GM12874 (cell line): ENCODE measurements at regions not wholly inside any gene's neighbourhood (a gene's known extent, or its start where the extent isn't known, plus 50 kb on each side); places are given as distances from the start of the nearest gene placed in this dataset.

Experiments
- CTCF ChIP-seq: IDR thresholded peaks from 2 replicates; pipeline ENCODE4 v1.5.1; 2011; ENCODE audit warnings: low read depth, mild to moderate bottlenecking, control low read depth, low read length, moderate library complexity; ENCODE audit not compliant: insufficient read depth

DNA sequence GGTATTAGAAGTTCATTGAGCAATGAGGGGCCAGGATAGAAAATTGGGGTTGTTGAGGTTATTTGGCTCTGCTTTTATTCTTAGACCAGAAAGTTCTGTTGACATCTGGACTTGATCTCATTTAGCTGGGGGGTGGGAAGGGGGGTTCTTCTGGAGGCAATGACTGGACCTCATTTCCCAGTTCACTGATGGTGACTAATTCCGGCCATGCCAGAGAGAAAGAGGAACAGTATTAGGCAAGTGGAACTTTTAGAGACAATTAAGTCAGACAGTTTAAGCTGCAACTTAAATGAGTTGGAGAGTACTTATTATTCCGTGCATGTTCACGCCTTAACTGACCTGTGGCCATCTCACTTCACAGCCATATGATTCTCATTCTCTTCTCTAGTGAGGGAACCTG is 512.5 kb downstream of the REEP3 start:
- TF ChIP-seq CTCF: no peak

DNA sequence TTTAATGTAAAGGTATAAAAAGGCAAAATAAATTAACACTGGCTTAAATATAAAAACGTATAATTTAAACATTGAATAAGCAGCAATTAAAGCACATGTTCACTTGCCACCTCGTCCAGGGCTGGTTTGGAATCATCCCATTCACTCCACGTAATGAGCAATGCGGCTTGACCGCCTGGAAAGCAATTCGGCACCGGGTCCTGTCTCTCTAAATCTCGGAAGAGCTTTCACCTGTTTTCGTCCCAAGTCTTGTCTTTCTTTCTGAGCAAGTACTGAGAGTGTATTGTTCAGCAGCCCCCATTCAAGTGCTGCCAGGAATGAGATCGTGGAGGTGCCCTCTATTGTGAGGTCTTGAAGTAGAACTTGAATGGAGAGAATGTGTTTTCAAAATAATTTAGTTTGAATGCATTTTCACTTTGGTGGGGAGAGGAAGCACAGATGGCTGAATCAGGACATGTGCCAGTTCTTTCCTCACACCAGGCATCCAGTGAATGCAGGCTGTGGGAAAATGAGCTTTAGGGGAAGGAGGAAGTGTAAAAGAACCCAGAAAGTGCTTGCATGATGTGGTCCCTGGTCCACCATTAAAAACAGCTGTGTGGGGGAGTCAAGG is 515.2 kb downstream of the REEP3 start:
- TF ChIP-seq CTCF: no peak

DNA sequence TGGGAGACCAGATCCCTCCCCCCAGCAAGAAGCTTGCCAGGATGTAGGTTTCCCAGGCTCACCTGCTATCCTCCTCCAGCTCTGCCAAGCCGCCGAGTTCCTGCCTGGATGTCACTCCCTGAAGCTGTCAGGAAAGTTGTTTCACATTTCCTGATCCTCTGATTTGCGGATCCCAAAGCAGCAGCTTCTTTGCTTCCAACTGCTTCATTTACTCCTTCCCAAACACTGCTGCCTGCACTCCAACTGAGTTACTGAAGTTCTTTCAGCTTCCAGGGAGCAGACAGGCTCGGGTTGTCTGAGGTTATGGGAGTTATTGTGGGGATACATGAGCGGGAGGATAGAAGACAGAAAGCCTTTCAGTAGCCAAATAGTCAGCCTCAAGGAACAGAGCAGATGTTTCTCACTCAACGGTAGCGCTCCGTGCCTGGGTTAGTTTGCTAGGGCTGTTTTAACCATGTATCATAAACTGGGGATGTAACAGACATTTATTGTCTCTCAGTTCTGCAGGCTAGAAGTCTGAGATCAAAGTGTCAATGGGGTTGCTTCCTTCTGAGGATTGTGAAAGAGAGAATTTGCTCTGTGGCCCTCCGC is 516.0 kb downstream of the REEP3 start:
- TF ChIP-seq CTCF: no peak

DNA sequence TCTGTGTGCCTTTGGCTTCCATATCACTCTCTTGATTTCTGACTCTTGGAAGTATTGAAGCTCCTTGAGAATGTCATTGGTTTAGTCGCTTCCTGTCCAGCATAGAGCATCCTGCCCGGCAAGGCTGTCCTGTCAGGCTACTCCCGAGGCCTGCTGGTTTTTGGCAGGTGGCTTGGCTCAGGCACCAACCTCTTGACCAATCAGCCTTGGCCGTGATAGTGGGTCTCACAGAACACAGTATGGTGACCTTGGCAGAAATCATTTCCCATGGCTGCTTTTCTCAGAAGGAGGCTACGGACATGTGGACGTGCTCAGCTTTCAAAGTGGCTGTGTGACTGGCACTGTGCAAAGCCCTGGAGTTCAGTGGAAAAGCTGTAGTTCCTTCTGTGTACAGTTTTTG is 516.9 kb downstream of the REEP3 start:
- no peak for TF ChIP-seq CTCF

- TF ChIP-seq CTCF: no peak
These were observed 518.0 kb downstream of the REEP3 start for GRCh38 chr10:64039198-64039597.

DNA sequence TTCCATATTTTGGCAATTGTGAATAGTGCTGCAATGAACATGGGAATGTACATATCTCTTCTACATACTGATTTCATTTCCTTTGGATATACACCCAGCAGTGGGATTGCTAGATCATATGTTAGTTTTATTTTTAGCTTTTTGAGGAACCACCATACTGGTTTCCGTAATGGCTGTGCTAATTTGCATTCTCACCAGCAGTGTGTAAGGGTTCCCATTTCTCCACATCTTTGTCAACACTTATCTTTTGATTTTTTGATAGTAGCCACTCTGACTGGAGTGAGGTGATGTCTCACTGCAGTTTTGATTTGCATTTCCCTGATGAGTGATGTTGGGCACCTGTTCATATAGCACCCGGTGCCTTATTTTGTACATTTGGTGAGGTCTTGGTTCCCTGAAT is 519.6 kb downstream of the REEP3 start:
- TF ChIP-seq CTCF: no peak

DNA sequence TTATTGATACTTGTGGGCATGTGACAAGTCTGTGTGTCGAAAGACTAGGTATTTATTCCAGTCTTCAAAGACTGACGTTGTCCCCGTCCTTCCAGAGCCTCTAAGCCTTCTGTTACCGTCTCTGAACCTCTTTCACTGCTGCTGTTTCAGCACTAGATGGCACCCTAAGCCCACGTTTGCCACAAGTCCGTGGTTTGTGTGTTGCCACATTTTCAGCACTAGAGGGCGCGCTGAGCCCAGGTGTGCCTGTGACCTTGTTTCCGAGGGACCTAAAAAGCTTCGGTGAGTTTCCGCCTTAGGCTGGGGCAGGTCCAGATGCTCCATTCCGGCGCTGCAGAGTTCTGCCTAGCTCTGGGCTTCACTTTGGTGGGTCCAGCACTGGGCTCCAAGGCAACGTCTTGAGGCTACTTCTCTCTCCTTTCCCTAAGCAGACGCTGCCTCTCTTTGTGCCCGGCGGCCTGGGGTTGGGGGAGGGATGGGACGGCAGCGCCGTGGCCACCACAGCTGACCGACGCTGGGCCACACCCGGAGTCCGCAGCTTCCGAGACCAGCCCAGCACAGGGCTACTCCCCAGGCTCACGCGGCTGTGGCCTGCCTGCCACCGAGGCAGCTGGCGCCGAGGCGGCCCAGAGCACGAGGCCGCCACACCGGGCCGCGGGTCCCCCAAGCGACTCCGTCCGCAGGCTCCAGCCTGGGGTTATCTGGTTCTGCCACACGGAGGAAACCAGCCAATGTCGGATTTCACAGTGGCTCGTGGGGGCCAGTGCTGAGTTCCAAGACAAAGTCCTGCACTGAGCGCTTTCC is 520.2 kb downstream of the REEP3 start:
- peak; percentile 97 for TF ChIP-seq CTCF
